ENCODE measurements at regions not wholly inside any gene's neighbourhood (a gene's known extent, or its start where the extent isn't known, plus 50 kb on each side); places are given as distances from the start of the nearest gene placed in this dataset.

DNA sequence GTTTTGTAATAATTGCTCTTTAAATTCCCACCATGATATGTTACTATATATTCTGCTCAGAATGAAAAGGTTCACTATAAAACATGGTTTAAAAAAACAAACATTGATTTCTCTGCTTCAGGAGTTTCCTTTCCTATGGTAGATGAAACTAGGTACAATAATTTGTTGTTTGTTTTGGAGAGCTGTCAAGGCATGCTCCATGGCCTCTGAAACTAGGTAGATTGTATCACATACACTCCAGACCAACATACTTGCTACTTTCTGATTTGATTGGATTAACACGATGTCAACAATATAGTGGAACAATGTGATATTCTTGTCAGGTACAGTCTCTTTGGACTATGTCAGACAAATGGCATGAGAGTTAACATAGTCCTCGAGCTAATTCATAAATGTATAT, 452.7 kb upstream of the CDH9 start:
- TF ChIP-seq, protein P1, sequence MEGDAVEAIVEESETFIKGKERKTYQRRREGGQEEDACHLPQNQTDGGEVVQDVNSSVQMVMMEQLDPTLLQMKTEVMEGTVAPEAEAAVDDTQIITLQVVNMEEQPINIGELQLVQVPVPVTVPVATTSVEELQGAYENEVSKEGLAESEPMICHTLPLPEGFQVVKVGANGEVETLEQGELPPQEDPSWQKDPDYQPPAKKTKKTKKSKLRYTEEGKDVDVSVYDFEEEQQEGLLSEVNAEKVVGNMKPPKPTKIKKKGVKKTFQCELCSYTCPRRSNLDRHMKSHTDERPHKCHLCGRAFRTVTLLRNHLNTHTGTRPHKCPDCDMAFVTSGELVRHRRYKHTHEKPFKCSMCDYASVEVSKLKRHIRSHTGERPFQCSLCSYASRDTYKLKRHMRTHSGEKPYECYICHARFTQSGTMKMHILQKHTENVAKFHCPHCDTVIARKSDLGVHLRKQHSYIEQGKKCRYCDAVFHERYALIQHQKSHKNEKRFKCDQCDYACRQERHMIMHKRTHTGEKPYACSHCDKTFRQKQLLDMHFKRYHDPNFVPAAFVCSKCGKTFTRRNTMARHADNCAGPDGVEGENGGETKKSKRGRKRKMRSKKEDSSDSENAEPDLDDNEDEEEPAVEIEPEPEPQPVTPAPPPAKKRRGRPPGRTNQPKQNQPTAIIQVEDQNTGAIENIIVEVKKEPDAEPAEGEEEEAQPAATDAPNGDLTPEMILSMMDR (IDR thresholded peaks at IDR 0.05; ENCODE audit: extremely low read depth, insufficient read depth, missing control alignments), result no peak
- DNase-seq (ENCODE audit: low spot score), result no peak
- in situ Hi-C loops (cut with MboI; ENCODE audit: low pct_unique_long_range_greater_than_20kb, low sequenced_read_pairs, unreplicated experiment), result no loop called here

DNA sequence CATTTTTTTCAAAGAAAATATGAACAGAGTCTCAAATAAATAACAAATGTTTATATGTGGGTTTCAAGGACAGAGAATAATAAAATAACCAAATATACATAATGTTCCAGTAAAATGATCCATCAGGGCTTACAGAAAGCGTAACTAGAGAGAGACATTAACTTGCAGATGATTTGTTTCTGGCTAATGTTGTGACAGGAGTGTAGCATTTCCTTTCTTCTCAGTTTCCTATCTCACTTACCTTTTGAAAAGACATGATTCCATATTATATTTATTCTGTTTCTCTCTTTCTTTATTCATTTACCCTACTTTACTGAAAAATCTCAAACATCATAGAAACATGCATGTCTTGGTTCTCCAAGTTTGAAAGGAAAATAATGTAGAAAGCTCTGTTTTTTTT, 451.3 kb upstream of the CDH9 start:
- DNase-seq (ENCODE audit: low spot score), result no peak
- in situ Hi-C loops (cut with MboI; ENCODE audit: low pct_unique_long_range_greater_than_20kb, low sequenced_read_pairs, unreplicated experiment), result no loop called here
- TF ChIP-seq, protein P1 (IDR thresholded peaks at IDR 0.05; ENCODE audit: extremely low read depth, insufficient read depth, missing control alignments), result no peak

DNA sequence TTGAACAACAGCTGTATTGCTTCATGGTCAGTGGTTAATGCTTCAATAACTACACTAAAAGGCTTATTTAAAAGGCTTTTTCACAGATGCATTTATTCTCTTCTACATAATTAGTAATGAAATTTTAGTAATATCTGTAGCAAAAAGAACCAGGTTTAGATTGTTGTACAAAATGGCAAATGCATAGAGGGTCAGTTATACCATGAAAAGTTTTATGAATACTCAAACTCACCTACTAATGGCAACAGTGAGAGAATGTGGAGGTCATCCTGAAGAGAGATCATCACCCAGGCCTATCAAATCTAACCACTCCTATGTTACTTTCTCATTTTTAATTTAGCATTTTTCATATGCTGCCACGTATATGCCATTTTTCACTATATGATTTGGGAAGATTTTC, 444.3 kb upstream of the CDH9 start:
- in situ Hi-C loops (cut with MboI; ENCODE audit: low pct_unique_long_range_greater_than_20kb, low sequenced_read_pairs, unreplicated experiment), result no loop called here
- no peak for DNase-seq (ENCODE audit: low spot score)
- TF ChIP-seq, protein P1 (IDR thresholded peaks at IDR 0.05; ENCODE audit: extremely low read depth, insufficient read depth, missing control alignments), result no peak

DNA sequence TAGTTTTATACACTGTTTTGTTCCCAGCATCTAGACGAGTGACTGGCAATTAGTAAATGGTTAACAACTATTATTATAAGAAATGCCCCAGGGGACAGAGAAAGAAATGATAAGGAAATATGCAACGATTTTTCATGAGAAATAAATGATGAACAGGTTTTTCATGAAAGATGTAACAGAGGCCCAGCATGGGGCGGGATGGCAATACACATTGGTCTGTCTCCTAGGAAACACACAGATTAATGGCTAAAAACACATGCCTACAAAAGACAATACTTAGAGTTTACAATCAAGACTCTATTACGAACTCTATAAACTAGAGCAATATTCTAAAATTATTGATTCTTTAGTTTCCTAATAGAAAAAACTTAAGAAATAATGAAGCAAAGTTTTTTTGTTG, 441.5 kb upstream of the CDH9 start:
- TF ChIP-seq, protein P1 (IDR thresholded peaks at IDR 0.05; ENCODE audit: extremely low read depth, insufficient read depth, missing control alignments), result no peak
- in situ Hi-C loops (cut with MboI; ENCODE audit: low pct_unique_long_range_greater_than_20kb, low sequenced_read_pairs, unreplicated experiment), result no loop called here
- DNase-seq (ENCODE audit: low spot score), result no peak

DNA sequence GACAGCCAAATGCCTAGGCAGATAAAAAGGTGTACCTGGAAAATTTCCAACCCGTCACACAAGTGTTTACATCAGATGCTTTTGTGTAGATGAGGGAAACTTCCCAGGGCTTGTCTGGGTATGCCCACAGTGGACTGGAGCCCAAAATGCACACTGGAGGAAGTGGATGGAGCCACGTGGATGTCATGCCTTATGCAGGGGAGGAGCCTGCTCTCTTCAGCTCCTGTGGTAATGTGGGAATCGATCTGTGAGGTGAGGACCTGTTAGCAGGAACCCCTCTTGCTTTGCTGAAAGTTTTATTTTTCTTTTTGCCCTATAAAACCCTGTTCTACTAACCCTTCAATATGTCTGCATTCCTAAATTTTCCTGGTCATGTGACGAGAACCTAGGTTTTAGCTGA, 439.2 kb upstream of the CDH9 start:
- TF ChIP-seq, protein P1 (IDR thresholded peaks at IDR 0.05; ENCODE audit: extremely low read depth, insufficient read depth, missing control alignments), result no peak
- in situ Hi-C loops (cut with MboI; ENCODE audit: low pct_unique_long_range_greater_than_20kb, low sequenced_read_pairs, unreplicated experiment), result no loop called here
- DNase-seq (ENCODE audit: low spot score), result no peak

DNA sequence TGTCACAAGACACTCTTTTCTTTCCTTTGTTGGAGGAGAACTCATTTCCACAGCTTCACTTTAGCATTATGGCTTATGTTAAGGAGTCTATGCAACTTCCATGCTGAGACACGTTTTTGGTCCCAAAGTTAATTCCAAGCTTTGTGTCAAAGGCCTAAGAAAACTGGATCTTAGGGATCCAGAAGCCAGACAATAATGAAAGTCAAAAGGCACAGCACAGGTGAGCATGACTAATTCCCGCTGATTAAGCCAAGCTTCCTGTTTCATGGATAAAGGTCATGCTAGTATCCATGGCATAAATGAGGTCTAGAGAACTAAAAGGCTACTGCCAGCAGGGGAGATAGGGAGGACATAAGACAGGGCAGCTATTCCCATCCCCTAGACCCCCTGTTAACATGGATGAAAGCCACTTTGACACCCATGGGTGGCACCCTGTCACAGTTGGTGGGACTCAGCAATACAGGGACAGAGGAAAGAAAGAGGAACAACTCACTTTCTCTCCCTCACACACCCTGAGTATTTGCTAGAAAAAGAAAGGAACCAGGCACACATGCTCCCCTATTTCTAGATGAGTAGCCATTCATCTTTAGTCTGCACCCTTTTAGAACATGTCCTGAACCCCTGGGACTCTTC, 438.1 kb upstream of the CDH9 start:
- TF ChIP-seq, protein P1 (IDR thresholded peaks at IDR 0.05; ENCODE audit: extremely low read depth, insufficient read depth, missing control alignments), result no peak
- in situ Hi-C loops (cut with MboI; ENCODE audit: low pct_unique_long_range_greater_than_20kb, low sequenced_read_pairs, unreplicated experiment), result no loop called here
- no peak for DNase-seq (ENCODE audit: low spot score)
